ENCODE measurements at regions not wholly inside any gene's neighbourhood (a gene's known extent, or its start where the extent isn't known, plus 50 kb on each side); places are given as distances from the start of the nearest gene placed in this dataset.

- no peak for DNase-seq
- H3K4me2 ChIP-seq (ENCODE audit: low read depth, low read length, poor library complexity, severe bottlenecking), result no peak overlapping the region
- no peak overlapping the region for H3K4me3 ChIP-seq (ENCODE audit: low read length)
- no peaks in the 10 kb centered on the region for H4K20me1 ChIP-seq (ENCODE audit: insufficient read depth, low read depth, low read length)
- no peaks in the 10 kb centered on the region for H3K9me2 ChIP-seq (replicated peaks; ENCODE audit: insufficient read depth, low read length)
- H3K9ac ChIP-seq (ENCODE audit: low read length), result no peak overlapping the region
- H3K27ac ChIP-seq (ENCODE audit: low read length), result no peak overlapping the region
- H3K9me3 ChIP-seq (ENCODE audit: low read length), result peaks cover 10% of the 10 kb centered on the region
- no peaks in the 10 kb centered on the region for H3K27me3 ChIP-seq (ENCODE audit: low read length)
- no peaks in the 10 kb centered on the region for H3K36me3 ChIP-seq (ENCODE audit: insufficient read depth, low read length)
- no peak overlapping the region for H2AFZ ChIP-seq (ENCODE audit: low read length)
- H3K79me2 ChIP-seq (ENCODE audit: low read length), result no peaks in the 10 kb centered on the region
- H3K4me1 ChIP-seq (ENCODE audit: low read length), result no peaks in the 10 kb centered on the region
Observed at GRCh38 chr4:60216752-60217151, 983.4 kb upstream of the ADGRL3 start.

- no peaks in the 10 kb centered on the region for H3K4me1 ChIP-seq (ENCODE audit: low read length)
- H3K27me3 ChIP-seq (ENCODE audit: low read length), result no peaks in the 10 kb centered on the region
- no peaks in the 10 kb centered on the region for H3K79me2 ChIP-seq (ENCODE audit: low read length)
- H2AFZ ChIP-seq (ENCODE audit: low read length), result no peak overlapping the region
- no peak overlapping the region for H3K27ac ChIP-seq (ENCODE audit: low read length)
- H3K4me2 ChIP-seq (ENCODE audit: low read depth, low read length, poor library complexity, severe bottlenecking), result no peak overlapping the region
- no peaks in the 10 kb centered on the region for H3K36me3 ChIP-seq (ENCODE audit: insufficient read depth, low read length)
- H3K4me3 ChIP-seq (ENCODE audit: low read length), result no peak overlapping the region
- no peak overlapping the region for H3K9ac ChIP-seq (ENCODE audit: low read length)
- no peaks in the 10 kb centered on the region for H4K20me1 ChIP-seq (ENCODE audit: insufficient read depth, low read depth, low read length)
- no peak for DNase-seq
- H3K9me2 ChIP-seq (replicated peaks; ENCODE audit: insufficient read depth, low read length), result no peaks in the 10 kb centered on the region
- peaks cover 10% of the 10 kb centered on the region for H3K9me3 ChIP-seq (ENCODE audit: low read length)
Observed at GRCh38 chr4:60221866-60222265, 978.3 kb upstream of the ADGRL3 start.

- no peaks in the 10 kb centered on the region for H4K20me1 ChIP-seq (ENCODE audit: insufficient read depth, low read depth, low read length)
- no peak for DNase-seq
- H3K36me3 ChIP-seq (ENCODE audit: insufficient read depth, low read length), result no peaks in the 10 kb centered on the region
- no peak overlapping the region for H3K4me2 ChIP-seq (ENCODE audit: low read depth, low read length, poor library complexity, severe bottlenecking)
- no peaks in the 10 kb centered on the region for H3K9me2 ChIP-seq (replicated peaks; ENCODE audit: insufficient read depth, low read length)
- H3K4me1 ChIP-seq (ENCODE audit: low read length), result no peaks in the 10 kb centered on the region
- no peak overlapping the region for H3K27ac ChIP-seq (ENCODE audit: low read length)
- no peaks in the 10 kb centered on the region for H3K79me2 ChIP-seq (ENCODE audit: low read length)
- H2AFZ ChIP-seq (ENCODE audit: low read length), result no peak overlapping the region
- H3K4me3 ChIP-seq (ENCODE audit: low read length), result no peak overlapping the region
- H3K9ac ChIP-seq (ENCODE audit: low read length), result no peak overlapping the region
- peaks cover 9% of the 10 kb centered on the region for H3K9me3 ChIP-seq (ENCODE audit: low read length)
- H3K27me3 ChIP-seq (ENCODE audit: low read length), result no peaks in the 10 kb centered on the region
Observed at GRCh38 chr4:60223208-60223923, 976.8 kb upstream of the ADGRL3 start.

GRCh38 chr4:60241866-60242265, 958.3 kb upstream of the ADGRL3 start:
- H3K4me2 ChIP-seq (ENCODE audit: low read depth, low read length, poor library complexity, severe bottlenecking), result no peak overlapping the region
- no peaks in the 10 kb centered on the region for H3K4me1 ChIP-seq (ENCODE audit: low read length)
- no peaks in the 10 kb centered on the region for H3K9me2 ChIP-seq (replicated peaks; ENCODE audit: insufficient read depth, low read length)

GRCh38 chr4:60249784-60250183, 950.3 kb upstream of the ADGRL3 start:
- no peak overlapping the region for H3K4me2 ChIP-seq (ENCODE audit: low read depth, low read length, poor library complexity, severe bottlenecking)
- H3K79me2 ChIP-seq (ENCODE audit: low read length), result no peaks in the 10 kb centered on the region
- H2AFZ ChIP-seq (ENCODE audit: low read length), result no peak overlapping the region
- no peaks in the 10 kb centered on the region for H3K27me3 ChIP-seq (ENCODE audit: low read length)
- no peaks in the 10 kb centered on the region for H3K36me3 ChIP-seq (ENCODE audit: insufficient read depth, low read length)
- H3K4me3 ChIP-seq (ENCODE audit: low read length), result no peak overlapping the region
- H3K9me3 ChIP-seq (ENCODE audit: low read length), result peaks cover 23% of the 10 kb centered on the region
- no peaks in the 10 kb centered on the region for H3K4me1 ChIP-seq (ENCODE audit: low read length)
- H4K20me1 ChIP-seq (ENCODE audit: insufficient read depth, low read depth, low read length), result no peaks in the 10 kb centered on the region
- no peak overlapping the region for H3K27ac ChIP-seq (ENCODE audit: low read length)
- DNase-seq, result no peak
- H3K9ac ChIP-seq (ENCODE audit: low read length), result no peak overlapping the region
- H3K9me2 ChIP-seq (replicated peaks; ENCODE audit: insufficient read depth, low read length), result no peaks in the 10 kb centered on the region

More at GRCh38 chr4:60241866-60242265, 958.3 kb upstream of the ADGRL3 start:
- Histone ChIP-seq H4K20me1 (ENCODE audit: insufficient read depth, low read depth, low read length) (no peaks in the 10 kb centered on the region), H3K79me2 (ENCODE audit: low read length) (no peaks in the 10 kb centered on the region), H3K36me3 (ENCODE audit: insufficient read depth, low read length) (no peaks in the 10 kb centered on the region), H3K9me3 (ENCODE audit: low read length) (peaks cover 27% of the 10 kb centered on the region), H2AFZ (ENCODE audit: low read length) (no peak overlapping the region), H3K27ac (ENCODE audit: low read length) (no peak overlapping the region), H3K9ac (ENCODE audit: low read length) (no peak overlapping the region), H3K4me3 (ENCODE audit: low read length) (no peak overlapping the region), H3K27me3 (ENCODE audit: low read length) (no peaks in the 10 kb centered on the region)
- no peak for DNase-seq

- no peaks in the 10 kb centered on the region for H3K4me1 ChIP-seq (ENCODE audit: low read length)
- no peaks in the 10 kb centered on the region for H4K20me1 ChIP-seq (ENCODE audit: insufficient read depth, low read depth, low read length)
- no peak overlapping the region for H3K9ac ChIP-seq (ENCODE audit: low read length)
- H3K9me2 ChIP-seq (replicated peaks; ENCODE audit: insufficient read depth, low read length), result no peaks in the 10 kb centered on the region
- no peak overlapping the region for H3K4me2 ChIP-seq (ENCODE audit: low read depth, low read length, poor library complexity, severe bottlenecking)
- H3K9me3 ChIP-seq (ENCODE audit: low read length), result peaks cover 18% of the 10 kb centered on the region
- no peak overlapping the region for H2AFZ ChIP-seq (ENCODE audit: low read length)
- H3K36me3 ChIP-seq (ENCODE audit: insufficient read depth, low read length), result no peaks in the 10 kb centered on the region
- no peak overlapping the region for H3K4me3 ChIP-seq (ENCODE audit: low read length)
- no peak overlapping the region for H3K27ac ChIP-seq (ENCODE audit: low read length)
- DNase-seq, result no peak
- no peaks in the 10 kb centered on the region for H3K79me2 ChIP-seq (ENCODE audit: low read length)
- no peaks in the 10 kb centered on the region for H3K27me3 ChIP-seq (ENCODE audit: low read length)
Observed at GRCh38 chr4:60250657-60251056, 949.5 kb upstream of the ADGRL3 start.

- no peak overlapping the region for H3K27ac ChIP-seq (ENCODE audit: low read length)
Observed at GRCh38 chr4:60259781-60260180, 940.3 kb upstream of the ADGRL3 start.

GRCh38 chr4:60266505-60266904, 933.6 kb upstream of the ADGRL3 start:
- Histone ChIP-seq H3K9me3 (ENCODE audit: low read length) (peaks cover 34% of the 10 kb centered on the region), H3K27me3 (ENCODE audit: low read length) (no peaks in the 10 kb centered on the region), H2AFZ (ENCODE audit: low read length) (no peak overlapping the region), H3K27ac (ENCODE audit: low read length) (no peak overlapping the region), H3K4me2 (ENCODE audit: low read depth, low read length, poor library complexity, severe bottlenecking) (no peak overlapping the region), H3K79me2 (ENCODE audit: low read length) (no peaks in the 10 kb centered on the region), H3K4me1 (ENCODE audit: low read length) (no peaks in the 10 kb centered on the region), H3K9me2 (replicated peaks; ENCODE audit: insufficient read depth, low read length) (no peaks in the 10 kb centered on the region), H4K20me1 (ENCODE audit: insufficient read depth, low read depth, low read length) (no peaks in the 10 kb centered on the region), H3K36me3 (ENCODE audit: insufficient read depth, low read length) (no peaks in the 10 kb centered on the region), H3K9ac (ENCODE audit: low read length) (no peak overlapping the region), H3K4me3 (ENCODE audit: low read length) (no peak overlapping the region)
- DNase-seq, result no peak

More at GRCh38 chr4:60259781-60260180, 940.3 kb upstream of the ADGRL3 start:
- H3K9ac ChIP-seq (ENCODE audit: low read length), result no peak overlapping the region
- H3K36me3 ChIP-seq (ENCODE audit: insufficient read depth, low read length), result no peaks in the 10 kb centered on the region
- no peak overlapping the region for H3K4me3 ChIP-seq (ENCODE audit: low read length)
- H3K9me3 ChIP-seq (ENCODE audit: low read length), result peaks cover 25% of the 10 kb centered on the region
- H3K9me2 ChIP-seq (replicated peaks; ENCODE audit: insufficient read depth, low read length), result no peaks in the 10 kb centered on the region
- H3K27me3 ChIP-seq (ENCODE audit: low read length), result no peaks in the 10 kb centered on the region
- no peaks in the 10 kb centered on the region for H3K79me2 ChIP-seq (ENCODE audit: low read length)
- no peaks in the 10 kb centered on the region for H4K20me1 ChIP-seq (ENCODE audit: insufficient read depth, low read depth, low read length)
- H3K4me2 ChIP-seq (ENCODE audit: low read depth, low read length, poor library complexity, severe bottlenecking), result no peak overlapping the region
- H3K4me1 ChIP-seq (ENCODE audit: low read length), result no peaks in the 10 kb centered on the region
- DNase-seq, result no peak
- no peak overlapping the region for H2AFZ ChIP-seq (ENCODE audit: low read length)

Data from Karpas-422 (cell line).